Naive thymus-derived CD8-positive, alpha-beta T cell (primary cell): ENCODE measurements at regions not wholly inside any gene's neighbourhood (a gene's known extent, or its start where the extent isn't known, plus 50 kb on each side); places are given as distances from the start of the nearest gene placed in this dataset.

ENCODE experiments used
- ATAC-seq, 2 donors: fragments of 150-1000 bp; cut with Tn5 transposase in 1 of 2; sonication (Bioruptor Pico), chemical (Tn5 transposase) in 1 of 2; 1 replicate in 1 of 2; 2 replicates in 1 of 2; pipeline ENCODE4 v1.10.0; 2021; ENCODE audit warnings: mild to moderate bottlenecking in 2 of 2, moderate library complexity in 2 of 2
- POLR2A ChIA-PET: fragments of 350-600 bp; sonication (Branson Sonifier 250); formaldehyde crosslinking; loops from one replicate; lab custom pipeline; 2021; ENCODE audit warnings: antibody characterized with exemption; lab: Charles Lee
- DNase-seq, 10 donors: peaks; one replicate each; pipeline versions ENCODE4 v3.0.0 to v3.0.0-alpha.2; 2020 to 2022
- H3K27ac Mint-ChIP-seq, 10 donors: one replicate each; pipeline ENCODE4 v1.8.0; 2020 to 2022; ENCODE audit warnings: mild to moderate bottlenecking in 10 of 10, mixed read lengths in 10 of 10, moderate library complexity in 4 of 10, inconsistent platforms in 1 of 10
- H3K27me3 Mint-ChIP-seq, 5 donors: one replicate each; pipeline ENCODE4 v1.8.0; 2021 to 2022; ENCODE audit warnings: mixed read lengths in 5 of 5
- H3K36me3 Mint-ChIP-seq, 3 donors: one replicate each; pipeline ENCODE4 v1.8.0; 2020 to 2022; ENCODE audit warnings: mixed read lengths in 3 of 3, mild to moderate bottlenecking in 2 of 3, inconsistent platforms in 1 of 3
- H3K4me1 Mint-ChIP-seq, 4 donors: one replicate each; pipeline ENCODE4 v1.8.0; 2021 to 2022; ENCODE audit warnings: mixed read lengths in 4 of 4
- H3K4me3 Mint-ChIP-seq, 10 donors: one replicate each; pipeline ENCODE4 v1.8.0; 2020 to 2022; ENCODE audit warnings: mild to moderate bottlenecking in 10 of 10, mixed read lengths in 10 of 10, moderate library complexity in 6 of 10, inconsistent platforms in 1 of 10
- H3K9me3 Mint-ChIP-seq, 9 donors: one replicate each; pipeline ENCODE4 v1.8.0; 2020 to 2022; ENCODE audit warnings: mixed read lengths in 9 of 9, mild to moderate bottlenecking in 3 of 9, inconsistent platforms in 1 of 9, moderate library complexity in 1 of 9

DNA sequence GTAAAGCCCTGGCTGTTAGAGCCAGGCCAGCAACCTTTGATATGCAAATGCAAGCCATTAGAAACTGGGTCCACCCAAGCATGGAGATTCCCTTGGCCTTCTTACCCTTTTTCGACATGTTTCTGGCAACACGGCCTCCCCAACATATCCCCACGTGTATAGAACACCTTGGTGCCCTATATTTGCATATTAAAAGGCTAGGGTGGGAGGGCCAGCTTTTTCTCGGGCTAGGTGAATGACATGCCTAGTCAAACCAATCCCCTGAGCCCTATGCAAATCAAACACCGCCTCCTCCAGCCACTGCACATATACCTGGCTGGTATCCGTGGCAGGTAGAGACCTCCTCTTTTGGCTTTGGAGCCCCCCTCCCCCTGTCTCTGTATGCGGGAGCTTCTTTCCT is 55.6 kb upstream of the ZFR start:
- DNase-seq (no peak), ATAC-seq (no peak)
- Mint-ChIP-seq H3K4me3 (no peak overlapping the region), H3K27ac (no peak overlapping the region), H3K36me3 (no peaks in the 10 kb centered on the region), H3K9me3 (no peaks in the 10 kb centered on the region), H3K27me3 (peaks cover 3 to 18% (median 9%) of the 10 kb centered on the region in 5 donors), H3K4me1 (peaks cover 8 to 11% (median 9%) of the 10 kb centered on the region in 4 donors)
- POLR2A ChIA-PET, result no interaction called here

DNA sequence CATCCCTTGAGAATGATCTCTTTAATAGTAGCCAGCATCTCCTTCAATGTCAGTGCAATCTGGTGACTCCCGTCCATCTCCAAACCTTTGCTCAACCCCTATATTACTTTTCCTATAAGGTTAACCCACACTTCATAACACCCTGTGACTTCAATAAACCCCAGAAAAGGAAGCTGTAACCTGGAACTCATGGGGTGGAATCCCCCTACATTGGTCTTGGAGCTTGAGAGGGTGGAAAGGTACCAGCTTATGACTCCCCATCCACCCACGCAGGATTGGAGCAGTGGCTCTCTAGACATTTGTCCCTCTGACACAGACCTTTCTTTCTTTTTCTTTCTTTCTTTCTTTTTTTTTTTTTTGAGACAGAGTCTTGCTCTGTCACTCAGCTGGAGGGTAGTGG is 54.7 kb upstream of the ZFR start:
- DNase-seq (no peak), ATAC-seq (no peak)
- H3K9me3 Mint-ChIP-seq, result no peaks in the 10 kb centered on the region
- H3K27me3 Mint-ChIP-seq, result peaks cover 3 to 18% (median 6%) of the 10 kb centered on the region in 5 donors
- no peak overlapping the region for H3K4me3 Mint-ChIP-seq
- peaks cover 0 to 2% (median under 1%) of the 10 kb centered on the region in 4 donors for H3K4me1 Mint-ChIP-seq
- POLR2A ChIA-PET, result no interaction called here
- no peaks in the 10 kb centered on the region for H3K36me3 Mint-ChIP-seq
- no peak overlapping the region for H3K27ac Mint-ChIP-seq

DNA sequence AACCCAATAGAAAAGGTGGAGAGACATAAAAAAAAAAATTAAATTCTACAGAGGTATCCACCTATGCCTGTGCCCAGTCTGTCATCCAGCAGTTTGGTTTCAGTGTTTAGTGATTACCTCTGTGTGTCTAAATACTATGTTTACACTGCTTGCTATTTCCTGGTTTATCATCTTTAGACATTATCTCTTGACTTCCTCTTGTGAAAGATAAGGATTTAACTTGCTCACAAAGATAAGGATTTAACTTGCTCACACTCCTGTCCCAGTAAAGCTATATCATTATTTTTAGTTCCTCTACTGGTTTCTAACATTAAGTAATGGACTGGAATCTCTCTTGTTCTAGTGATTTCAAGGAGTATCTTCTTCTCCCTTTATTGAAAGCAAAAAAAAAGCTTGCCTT is 53.9 kb upstream of the ZFR start:
- Mint-ChIP-seq H3K27me3 (peaks cover 3 to 18% (median 5%) of the 10 kb centered on the region in 5 donors), H3K9me3 (no peaks in the 10 kb centered on the region), H3K4me3 (no peak overlapping the region), H3K36me3 (no peaks in the 10 kb centered on the region), H3K27ac (peak overlapping the region in 1 of 10 donors; percentile 44), H3K4me1 (no peaks in the 10 kb centered on the region)
- ATAC-seq (no peak), DNase-seq (no peak)
- POLR2A ChIA-PET, result interaction anchor here (0.7 kb wide), 1 partner anchor 9 kb away, joined by 3 read pairs; no protein-coding TSS in a partner anchor

DNA sequence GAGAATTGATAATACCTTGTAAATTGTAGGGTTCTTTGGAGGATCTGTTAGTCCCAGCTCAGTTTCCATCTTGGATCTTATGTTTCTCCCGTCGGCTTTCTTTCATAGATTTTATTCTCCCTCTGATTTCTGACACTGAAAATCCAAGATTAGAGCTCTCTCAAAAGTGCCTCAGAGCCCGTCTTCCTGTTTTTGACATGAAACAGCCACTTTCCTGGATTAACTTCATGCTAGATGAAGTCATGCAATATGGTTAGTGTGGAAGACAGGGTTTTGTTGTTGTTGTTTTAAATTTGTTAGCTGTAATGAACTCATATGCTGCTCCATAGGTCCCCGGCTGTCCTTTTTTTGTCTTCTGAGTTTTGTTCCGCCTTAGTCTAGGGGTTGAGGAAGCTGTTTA is 51.6 kb upstream of the ZFR start:
- peaks cover 0 to 11% (median 1%) of the 10 kb centered on the region in 5 donors for H3K27me3 Mint-ChIP-seq
- POLR2A ChIA-PET, result no interaction called here
- H3K4me1 Mint-ChIP-seq, result no peaks in the 10 kb centered on the region
- DNase-seq (no peak), ATAC-seq (no peak)
- no peaks in the 10 kb centered on the region for H3K9me3 Mint-ChIP-seq
- no peak overlapping the region for H3K27ac Mint-ChIP-seq
- no peaks in the 10 kb centered on the region for H3K36me3 Mint-ChIP-seq
- no peak overlapping the region for H3K4me3 Mint-ChIP-seq

DNA sequence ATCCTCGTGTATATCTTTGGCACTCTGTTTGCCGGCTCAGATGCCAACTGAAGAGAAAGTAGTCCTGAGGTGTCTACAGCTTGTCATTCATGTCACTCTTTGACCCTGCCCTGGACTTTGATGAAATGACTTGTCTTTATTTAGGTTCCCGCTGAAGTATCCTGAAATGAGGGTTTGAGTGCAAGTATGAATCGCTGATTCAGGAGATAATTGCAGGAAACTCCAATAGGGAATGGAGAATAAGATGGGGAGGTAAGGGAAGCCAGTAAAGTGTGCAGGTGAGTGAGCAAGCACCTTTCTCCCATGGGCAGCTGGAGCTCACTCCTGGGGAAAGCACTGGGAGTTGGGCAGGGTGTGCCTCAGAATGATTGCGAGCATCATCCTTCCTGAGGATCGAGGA is 50.3 kb upstream of the ZFR start:
- ATAC-seq (no peak), DNase-seq (no peak)
- Mint-ChIP-seq H3K9me3 (no peaks in the 10 kb centered on the region), H3K36me3 (no peaks in the 10 kb centered on the region), H3K27me3 (no peaks in the 10 kb centered on the region), H3K4me1 (no peaks in the 10 kb centered on the region), H3K27ac (no peak overlapping the region), H3K4me3 (no peak overlapping the region)
- POLR2A ChIA-PET, result interaction anchor here (0.5 kb wide), 1 partner anchor 95 kb away, joined by 3 read pairs; no protein-coding TSS in a partner anchor
